Astrocyte (in vitro differentiated cells and primary cell): ENCODE measurements at regions not wholly inside any gene's neighbourhood (a gene's known extent, or its start where the extent isn't known, plus 50 kb on each side); places are given as distances from the start of the nearest gene placed in this dataset.

Experiments used
- EZH2 ChIP-seq: IDR thresholded peaks from 2 replicates; pipeline ENCODE4 v1.6.1; 2012; ENCODE audit warnings: mild to moderate bottlenecking, low read length, inconsistent platforms; ENCODE audit not compliant: insufficient read depth
- TF ChIP-seq, protein P1 (sequence below): IDR thresholded peaks from 2 replicates; pipeline ENCODE4 v1.5.1; 2011; ENCODE audit warnings: low read depth, mild to moderate bottlenecking, inconsistent platforms, low read length, moderate library complexity; ENCODE audit not compliant: insufficient read depth

- TF ChIP-seq, protein P1, sequence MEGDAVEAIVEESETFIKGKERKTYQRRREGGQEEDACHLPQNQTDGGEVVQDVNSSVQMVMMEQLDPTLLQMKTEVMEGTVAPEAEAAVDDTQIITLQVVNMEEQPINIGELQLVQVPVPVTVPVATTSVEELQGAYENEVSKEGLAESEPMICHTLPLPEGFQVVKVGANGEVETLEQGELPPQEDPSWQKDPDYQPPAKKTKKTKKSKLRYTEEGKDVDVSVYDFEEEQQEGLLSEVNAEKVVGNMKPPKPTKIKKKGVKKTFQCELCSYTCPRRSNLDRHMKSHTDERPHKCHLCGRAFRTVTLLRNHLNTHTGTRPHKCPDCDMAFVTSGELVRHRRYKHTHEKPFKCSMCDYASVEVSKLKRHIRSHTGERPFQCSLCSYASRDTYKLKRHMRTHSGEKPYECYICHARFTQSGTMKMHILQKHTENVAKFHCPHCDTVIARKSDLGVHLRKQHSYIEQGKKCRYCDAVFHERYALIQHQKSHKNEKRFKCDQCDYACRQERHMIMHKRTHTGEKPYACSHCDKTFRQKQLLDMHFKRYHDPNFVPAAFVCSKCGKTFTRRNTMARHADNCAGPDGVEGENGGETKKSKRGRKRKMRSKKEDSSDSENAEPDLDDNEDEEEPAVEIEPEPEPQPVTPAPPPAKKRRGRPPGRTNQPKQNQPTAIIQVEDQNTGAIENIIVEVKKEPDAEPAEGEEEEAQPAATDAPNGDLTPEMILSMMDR: no peak
- no peak for TF ChIP-seq EZH2
These were observed 503.2 kb upstream of the CTSO start for GRCh38 chr4:156456830-156457229.
